Thyroid gland (tissue), 4 donors: ENCODE measurements at regions not wholly inside any gene's neighbourhood (a gene's known extent, or its start where the extent isn't known, plus 50 kb on each side); places are given as distances from the start of the nearest gene placed in this dataset.

ENCODE experiments used
- DNase-seq, 2 donors: peaks; one replicate each; pipeline ENCODE4 v3.0.0-alpha.2; 2019
- H3K27ac ChIP-seq, 3 donors: fragments of 200-600 bp; sonication (generic); 1 replicate in 2 of 3; 2 replicates in 1 of 3; pipeline ENCODE4 v1.5.1; 2016 to 2019; ENCODE audit warnings: mild to moderate bottlenecking in 1 of 3, moderate library complexity in 1 of 3
- H3K27me3 ChIP-seq: fragments of 200-600 bp; sonication (generic); one replicate; pipeline ENCODE4 v1.5.1; 2019
- H3K36me3 ChIP-seq, 2 donors: fragments of 200-600 bp; sonication (generic); one replicate each; pipeline ENCODE4 v1.5.1; 2016 to 2019
- H3K4me1 ChIP-seq, 2 donors: fragments of 200-600 bp; sonication (generic); one replicate each; pipeline ENCODE4 v1.5.1; 2017 to 2019
- H3K4me3 ChIP-seq, 3 donors: fragments of 200-600 bp; sonication (generic); replicated peaks in 1 of 3; 1 replicate in 2 of 3; 2 replicates in 1 of 3; pipeline ENCODE4 v1.5.1; 2016; ENCODE audit warnings: mild to moderate bottlenecking in 1 of 3
- H3K9me3 ChIP-seq: fragments of 200-600 bp; sonication (generic); one replicate; pipeline ENCODE4 v1.5.1; 2017
- POLR2A ChIP-seq, 2 donors: fragments of 450-650 bp; IDR thresholded peaks; one replicate each; pipeline ENCODE4 v1.6.1; 2017; ENCODE audit warnings: antibody characterized with exemption in 2 of 2, mild to moderate bottlenecking in 2 of 2, moderate library complexity in 1 of 2
- WGBS, 2 donors: methylation state at CpG; one replicate each; pipeline ENCODE4 v1.1.5; 2017; 5-methylcytosine and 5-hydroxymethylcytosine counted together
- intact Hi-C: fragments of 100-400 bp; cut with DNase I; formaldehyde crosslinking; loops from one replicate; pipeline ENCODE4 v1.15.1; 2023
- TF ChIP-seq, protein P1 (sequence below), 6 experiments: fragments of 200-600 bp in 3 of 6; fragments of 450-650 bp in 3 of 6; sonication (generic) in 3 of 6; IDR thresholded peaks; one replicate each; pipeline ENCODE4 v1.5.1; 2016 to 2019; ENCODE audit warnings: antibody characterized with exemption in 6 of 6, mild to moderate bottlenecking in 2 of 6, inconsistent platforms in 1 of 6, moderate library complexity in 1 of 6

- Histone ChIP-seq H3K4me3 (no peak overlapping the region), H3K4me1 (peaks cover 0 to 5% of the 10 kb centered on the region in 2 donors), H3K9me3 (no peaks in the 10 kb centered on the region), H3K27ac (no peak overlapping the region), H3K27me3 (no peaks in the 10 kb centered on the region), H3K36me3 (no peaks in the 10 kb centered on the region)
- DNase-seq = no peak
- TF ChIP-seq POLR2A (IDR thresholded peaks at IDR 0.05) = no peak
- TF ChIP-seq, protein P1, sequence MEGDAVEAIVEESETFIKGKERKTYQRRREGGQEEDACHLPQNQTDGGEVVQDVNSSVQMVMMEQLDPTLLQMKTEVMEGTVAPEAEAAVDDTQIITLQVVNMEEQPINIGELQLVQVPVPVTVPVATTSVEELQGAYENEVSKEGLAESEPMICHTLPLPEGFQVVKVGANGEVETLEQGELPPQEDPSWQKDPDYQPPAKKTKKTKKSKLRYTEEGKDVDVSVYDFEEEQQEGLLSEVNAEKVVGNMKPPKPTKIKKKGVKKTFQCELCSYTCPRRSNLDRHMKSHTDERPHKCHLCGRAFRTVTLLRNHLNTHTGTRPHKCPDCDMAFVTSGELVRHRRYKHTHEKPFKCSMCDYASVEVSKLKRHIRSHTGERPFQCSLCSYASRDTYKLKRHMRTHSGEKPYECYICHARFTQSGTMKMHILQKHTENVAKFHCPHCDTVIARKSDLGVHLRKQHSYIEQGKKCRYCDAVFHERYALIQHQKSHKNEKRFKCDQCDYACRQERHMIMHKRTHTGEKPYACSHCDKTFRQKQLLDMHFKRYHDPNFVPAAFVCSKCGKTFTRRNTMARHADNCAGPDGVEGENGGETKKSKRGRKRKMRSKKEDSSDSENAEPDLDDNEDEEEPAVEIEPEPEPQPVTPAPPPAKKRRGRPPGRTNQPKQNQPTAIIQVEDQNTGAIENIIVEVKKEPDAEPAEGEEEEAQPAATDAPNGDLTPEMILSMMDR (IDR thresholded peaks at IDR 0.05) = no peak
- WGBS, 2 donors = 65 to 75% methylated on average over 5 of the region's 5 CpGs
- intact Hi-C loops = no loop called here
These were observed 66.5 kb upstream of the TTC29 start for GRCh38 chr4:147012059-147012707.

GRCh38 chr4:147014946-147015345, 69.3 kb upstream of the TTC29 start:
- WGBS, 2 donors = 78 to 82% methylated on average over 1 of the region's 1 CpG
- H3K27me3 ChIP-seq = no peaks in the 10 kb centered on the region
- H3K4me1 ChIP-seq = peaks cover 0 to 5% of the 10 kb centered on the region in 2 donors
- no peaks in the 10 kb centered on the region for H3K36me3 ChIP-seq
- no peak overlapping the region for H3K4me3 ChIP-seq
- no peaks in the 10 kb centered on the region for H3K9me3 ChIP-seq
- no peak for DNase-seq
- no peak overlapping the region for H3K27ac ChIP-seq
- intact Hi-C loops = loop anchor here (5.0 kb wide), 1 partner anchor 77 kb away; no protein-coding TSS in a partner anchor
- TF ChIP-seq POLR2A (IDR thresholded peaks at IDR 0.05) = no peak
- TF ChIP-seq, protein P1 (IDR thresholded peaks at IDR 0.05) = no peak

- H3K27me3 ChIP-seq = no peaks in the 10 kb centered on the region
- intact Hi-C loops = loop anchor here (5.0 kb wide), 1 partner anchor 77 kb away; no protein-coding TSS in a partner anchor
- no peaks in the 10 kb centered on the region for H3K9me3 ChIP-seq
- H3K27ac ChIP-seq = no peak overlapping the region
- DNase-seq = no peak
- TF ChIP-seq, protein P1 (IDR thresholded peaks at IDR 0.05) = no peak
- TF ChIP-seq POLR2A (IDR thresholded peaks at IDR 0.05) = no peak
- H3K4me3 ChIP-seq = no peak overlapping the region
- peaks cover 0 to 5% of the 10 kb centered on the region in 2 donors for H3K4me1 ChIP-seq
- H3K36me3 ChIP-seq = no peaks in the 10 kb centered on the region
- 28 to 47% methylated on average over 4 of the region's 4 CpGs for WGBS, 2 donors
These were observed 69.8 kb upstream of the TTC29 start for GRCh38 chr4:147015491-147015890.

GRCh38 chr4:147017081-147017480, 71.4 kb upstream of the TTC29 start:
- DNase-seq = no peak
- Histone ChIP-seq H3K27me3 (no peaks in the 10 kb centered on the region), H3K36me3 (no peaks in the 10 kb centered on the region), H3K27ac (no peak overlapping the region), H3K9me3 (no peaks in the 10 kb centered on the region), H3K4me3 (no peak overlapping the region), H3K4me1 (peaks cover 0 to 5% of the 10 kb centered on the region in 2 donors)
- 90 to 93% methylated on average over 5 of the region's 5 CpGs for WGBS, 2 donors
- TF ChIP-seq POLR2A (IDR thresholded peaks at IDR 0.05) = no peak
- TF ChIP-seq, protein P1 (IDR thresholded peaks at IDR 0.05) = no peak
- intact Hi-C loops = loop anchor here (5.0 kb wide), 1 partner anchor 75 kb away; no protein-coding TSS in a partner anchor

DNA sequence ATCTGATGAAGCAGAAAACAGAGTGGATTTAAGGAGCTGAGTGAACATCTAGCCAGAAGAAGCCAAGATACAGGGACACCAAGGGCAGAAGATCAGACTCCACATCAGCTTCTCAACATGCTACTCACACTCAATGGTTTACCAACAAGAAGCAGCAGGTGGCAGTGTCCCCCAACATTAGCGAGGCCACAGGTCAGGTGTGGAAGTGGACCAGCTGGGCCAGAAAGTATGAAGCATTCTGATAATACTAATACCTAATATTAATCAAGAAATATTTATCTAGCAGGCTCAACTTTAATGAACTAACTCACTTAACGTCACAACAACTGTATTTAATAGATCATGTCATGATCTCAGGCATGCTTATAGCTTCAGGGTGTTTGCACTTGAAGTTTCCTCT, 73.4 kb upstream of the TTC29 start:
- TF ChIP-seq, protein P1 (IDR thresholded peaks at IDR 0.05) = peak; percentile 30 to 67 (median 58)
- no peak for TF ChIP-seq POLR2A (IDR thresholded peaks at IDR 0.05)
- intact Hi-C loops = loop anchor here (5.0 kb wide), 1 partner anchor 73 kb away; no protein-coding TSS in a partner anchor
- Histone ChIP-seq H3K4me3 (no peak overlapping the region), H3K36me3 (no peaks in the 10 kb centered on the region), H3K4me1 (peaks cover 0 to 5% of the 10 kb centered on the region in 2 donors), H3K9me3 (no peaks in the 10 kb centered on the region), H3K27me3 (no peaks in the 10 kb centered on the region), H3K27ac (no peak overlapping the region)
- 55 to 67% methylated on average over 2 of the region's 2 CpGs for WGBS, 2 donors
- peak; percentile 69 to 73 for DNase-seq
